Trophoblast cell (in vitro differentiated cells and primary cell): ENCODE measurements at regions not wholly inside any gene's neighbourhood (a gene's known extent, or its start where the extent isn't known, plus 50 kb on each side); places are given as distances from the start of the nearest gene placed in this dataset.
"Not testable (repeated sequence)": the region's sequence is repeated elsewhere in the genome, so short reads cannot be mapped to it uniquely, and the experiment has no call there.

ENCODE experiments used
- DNase-seq, 2 donors: peaks; one replicate each; pipeline ENCODE4 v3.0.0-alpha.2; 2016
- H2AFZ ChIP-seq: 2 replicates; pipeline ENCODE4 v1.6.1; 2013; ENCODE audit warnings: low read length, moderate library complexity, mild to moderate bottlenecking; ENCODE audit not compliant: insufficient read depth, poor library complexity
- H2AK5ac ChIP-seq: 2 replicates; pipeline ENCODE4 v1.6.1; 2013; ENCODE audit warnings: mild to moderate bottlenecking, low read length
- H2BK120ac ChIP-seq: 2 replicates; pipeline ENCODE4 v1.6.1; 2013; ENCODE audit warnings: low read length, mild to moderate bottlenecking, moderate library complexity; ENCODE audit not compliant: insufficient read depth, poor library complexity
- H2BK12ac ChIP-seq: 2 replicates; pipeline ENCODE4 v1.6.1; 2013; ENCODE audit warnings: mild to moderate bottlenecking, low read length, moderate library complexity
- H2BK5ac ChIP-seq: 2 replicates; pipeline ENCODE4 v1.6.1; 2013; ENCODE audit warnings: low read length, low read depth, moderate library complexity, mild to moderate bottlenecking; ENCODE audit not compliant: poor library complexity
- H3K14ac ChIP-seq: 2 replicates; pipeline ENCODE4 v1.6.1; 2013; ENCODE audit warnings: mild to moderate bottlenecking, low read length
- H3K18ac ChIP-seq: 2 replicates; pipeline ENCODE4 v1.6.1; 2013; ENCODE audit warnings: mild to moderate bottlenecking, low read length
- H3K23ac ChIP-seq: 2 replicates; pipeline ENCODE4 v1.6.1; 2013; ENCODE audit warnings: low read length
- H3K27ac ChIP-seq: 2 replicates; pipeline ENCODE4 v1.5.1; 2013; ENCODE audit warnings: low read depth, mild to moderate bottlenecking, inconsistent platforms, low read length, moderate library complexity
- H3K27me3 ChIP-seq: 2 replicates; pipeline ENCODE4 v1.6.1; 2013; ENCODE audit warnings: inconsistent platforms, mild to moderate bottlenecking, low read length, moderate library complexity; ENCODE audit not compliant: insufficient read depth
- H3K36me3 ChIP-seq, 2 experiments: 1 replicate in 1 of 2; 2 replicates in 1 of 2; pipeline ENCODE4 v1.6.1; 2013; ENCODE audit warnings: low read length in 2 of 2, mild to moderate bottlenecking in 2 of 2, moderate library complexity in 1 of 2; ENCODE audit not compliant: insufficient read depth in 2 of 2, control insufficient read depth in 1 of 2
- H3K4ac ChIP-seq: 2 replicates; pipeline ENCODE4 v1.6.1; 2013; ENCODE audit warnings: low read depth, mild to moderate bottlenecking, low read length, moderate library complexity
- H3K4me1 ChIP-seq, 2 experiments: 1 replicate in 1 of 2; 2 replicates in 1 of 2; pipeline ENCODE4 v1.6.1; 2013; ENCODE audit warnings: low read length in 2 of 2, mild to moderate bottlenecking in 2 of 2, moderate library complexity in 1 of 2; ENCODE audit not compliant: insufficient read depth in 2 of 2, control insufficient read depth in 1 of 2
- H3K4me2 ChIP-seq: 2 replicates; pipeline ENCODE4 v1.6.1; 2013; ENCODE audit warnings: inconsistent platforms, mild to moderate bottlenecking, low read length, moderate library complexity
- H3K4me3 ChIP-seq: 2 replicates; pipeline ENCODE4 v1.5.1; 2013; ENCODE audit warnings: mild to moderate bottlenecking, low read depth, low read length, inconsistent platforms
- H3K79me1 ChIP-seq: one replicate; pipeline ENCODE4 v1.6.1; 2013; ENCODE audit warnings: low read length
- H3K79me2 ChIP-seq: 2 replicates; pipeline ENCODE4 v1.6.1; 2013; ENCODE audit warnings: low read length, mild to moderate bottlenecking; ENCODE audit not compliant: control insufficient read depth, insufficient read depth, poor library complexity
- H3K9ac ChIP-seq: 2 replicates; pipeline ENCODE4 v1.6.1; 2013; ENCODE audit warnings: mild to moderate bottlenecking, low read length
- H3K9me3 ChIP-seq: 2 replicates; pipeline ENCODE4 v1.6.1; 2013; ENCODE audit warnings: low read depth, mild to moderate bottlenecking, control low read depth, inconsistent platforms, low read length; ENCODE audit not compliant: insufficient read depth
- H4K12ac ChIP-seq: 2 replicates; pipeline ENCODE4 v1.6.1; 2013; ENCODE audit warnings: low read depth, mild to moderate bottlenecking, low read length, moderate library complexity
- H4K8ac ChIP-seq: 2 replicates; pipeline ENCODE4 v1.6.1; 2013; ENCODE audit warnings: low read depth, mild to moderate bottlenecking, low read length, moderate library complexity
- H4K91ac ChIP-seq: one replicate; pipeline ENCODE4 v1.6.1; 2013; ENCODE audit warnings: low read depth, mild to moderate bottlenecking, low read length, moderate library complexity
- WGBS: extraction: QIAGEN DNeasy Blood & Tissue Kit; methylation state at CpG from one replicate; pipeline ENCODE4 v1.1.7; 2013; ENCODE audit warnings: missing lambda C conversion rate; ENCODE audit not compliant: insufficient read length, insufficient coverage; ENCODE audit errors: extremely low coverage; 5-methylcytosine and 5-hydroxymethylcytosine counted together

GRCh38 chr9:65397763-65398719 is 113.0 kb upstream of the FOXD4L5 start:
- not testable (repeated sequence) for H3K9me3 ChIP-seq, H4K12ac ChIP-seq

DNA sequence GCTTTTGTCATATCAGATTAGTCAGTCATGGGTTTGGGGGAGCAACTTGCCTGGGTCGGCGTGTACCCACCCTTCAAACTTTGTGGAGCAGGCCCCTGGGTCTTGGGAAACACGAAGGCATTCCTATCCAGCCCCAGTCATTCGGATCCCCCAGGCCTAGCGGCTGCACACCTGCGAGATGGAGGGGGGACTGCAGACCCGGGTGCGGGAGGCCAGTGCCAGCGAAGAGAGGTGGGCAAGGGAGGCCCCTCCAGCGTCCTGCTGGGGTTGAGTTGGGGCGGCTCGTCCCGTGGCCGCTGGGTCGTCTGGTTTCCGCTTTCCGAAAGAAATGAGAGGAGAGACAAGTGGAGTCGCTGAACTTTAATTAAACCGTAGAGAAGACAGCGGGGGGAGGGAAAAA is 112.2 kb upstream of the FOXD4L5 start:
- H3K18ac ChIP-seq, H3K14ac ChIP-seq, H2BK120ac ChIP-seq, H3K36me3 ChIP-seq, H3K4me2 ChIP-seq, H3K4me1 ChIP-seq, H4K91ac ChIP-seq, H2AK5ac ChIP-seq, H4K12ac ChIP-seq, H3K9me3 ChIP-seq, H3K23ac ChIP-seq, H3K27ac ChIP-seq, H2BK5ac ChIP-seq, DNase-seq, H2AFZ ChIP-seq, H3K79me1 ChIP-seq, H3K4me3 ChIP-seq, H3K4ac ChIP-seq, H3K9ac ChIP-seq, H3K27me3 ChIP-seq, H3K79me2 ChIP-seq, H4K8ac ChIP-seq, H2BK12ac ChIP-seq: not testable (repeated sequence)
- WGBS = no CpG with 5 or more reads among the region's 20 CpGs

More at GRCh38 chr9:65397763-65398719, 113.0 kb upstream of the FOXD4L5 start:
- not testable (repeated sequence) for H3K4me3 ChIP-seq, H4K91ac ChIP-seq, H3K4me2 ChIP-seq, H2BK12ac ChIP-seq, H3K9ac ChIP-seq, H3K27me3 ChIP-seq, H3K4ac ChIP-seq, H3K23ac ChIP-seq, H3K79me1 ChIP-seq, H3K4me1 ChIP-seq, H3K18ac ChIP-seq, H3K36me3 ChIP-seq, H3K79me2 ChIP-seq, H2BK120ac ChIP-seq, H2AFZ ChIP-seq, H4K8ac ChIP-seq, H2BK5ac ChIP-seq, H3K14ac ChIP-seq, H2AK5ac ChIP-seq, H3K27ac ChIP-seq
- no CpG with 5 or more reads among the region's 42 CpGs for WGBS
- peak in 1 of 2 donors; percentile 11 for DNase-seq

- not testable (repeated sequence) for H2BK120ac ChIP-seq, H3K23ac ChIP-seq, H3K4me1 ChIP-seq, H2BK12ac ChIP-seq, H3K79me1 ChIP-seq, H3K9ac ChIP-seq, H3K27ac ChIP-seq, H3K9me3 ChIP-seq, H3K36me3 ChIP-seq, H3K14ac ChIP-seq, H2BK5ac ChIP-seq, H3K4me2 ChIP-seq, H2AFZ ChIP-seq, H3K27me3 ChIP-seq, H4K8ac ChIP-seq, H4K12ac ChIP-seq, H3K4me3 ChIP-seq, H3K4ac ChIP-seq, DNase-seq, H2AK5ac ChIP-seq, H3K79me2 ChIP-seq, H3K18ac ChIP-seq, H4K91ac ChIP-seq
- no CpG with 5 or more reads among the region's 10 CpGs for WGBS
Measured at GRCh38 chr9:65396601-65397000, 111.6 kb upstream of the FOXD4L5 start.

DNA sequence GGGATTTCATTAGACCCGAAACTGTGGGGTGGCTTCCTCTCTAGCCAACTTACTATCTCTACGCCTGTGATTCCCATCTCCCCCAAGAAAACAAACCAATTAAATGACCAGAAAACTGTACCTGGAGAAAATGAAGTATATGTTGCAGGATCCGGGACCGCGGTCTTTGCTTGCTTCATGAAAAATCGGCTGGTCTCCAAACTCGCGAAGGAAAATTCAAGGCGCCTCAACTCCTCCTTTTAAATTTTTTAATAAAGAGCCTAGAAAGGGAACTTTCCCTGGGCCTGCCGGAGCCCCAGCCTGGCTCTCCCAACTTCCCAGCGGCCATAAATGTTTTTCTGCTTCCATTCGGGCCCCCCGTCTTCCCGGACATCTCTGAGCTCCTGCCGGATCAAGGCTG is 110.8 kb upstream of the FOXD4L5 start:
- no CpG with 5 or more reads among the region's 15 CpGs for WGBS
- H3K4ac ChIP-seq, H3K36me3 ChIP-seq, H3K4me2 ChIP-seq, H2BK120ac ChIP-seq, H3K9ac ChIP-seq, H2BK5ac ChIP-seq, H3K14ac ChIP-seq, H3K18ac ChIP-seq, H3K79me1 ChIP-seq, H3K79me2 ChIP-seq, H4K12ac ChIP-seq, H3K4me3 ChIP-seq, H3K27ac ChIP-seq, H3K23ac ChIP-seq, H3K4me1 ChIP-seq, H2BK12ac ChIP-seq, H3K27me3 ChIP-seq, DNase-seq, H4K8ac ChIP-seq, H2AFZ ChIP-seq, H3K9me3 ChIP-seq, H2AK5ac ChIP-seq, H4K91ac ChIP-seq: not testable (repeated sequence)
